Adrenal gland (tissue), 5 donors: ENCODE measurements at regions not wholly inside any gene's neighbourhood (a gene's known extent, or its start where the extent isn't known, plus 50 kb on each side); places are given as distances from the start of the nearest gene placed in this dataset.

Source experiments
- POLR2A ChIP-seq, 2 donors: fragments of 450-650 bp; IDR thresholded peaks; one replicate each; pipeline ENCODE4 v1.6.1; 2017; ENCODE audit warnings: antibody characterized with exemption in 2 of 2, mild to moderate bottlenecking in 2 of 2, moderate library complexity in 1 of 2
- TF ChIP-seq, protein P1 (sequence below), 6 experiments: fragments of 450-650 bp in 4 of 6; fragments of 200-600 bp in 2 of 6; sonication (generic) in 1 of 6; IDR thresholded peaks; 1 replicate in 5 of 6; 2 replicates in 1 of 6; pipeline versions ENCODE4 v1.5.1 to v1.8.0; 2016 to 2021; ENCODE audit warnings: antibody characterized with exemption in 6 of 6, mild to moderate bottlenecking in 2 of 6, moderate library complexity in 1 of 6
- donor health status: DM: no; HTN: no; CAD: no.

DNA sequence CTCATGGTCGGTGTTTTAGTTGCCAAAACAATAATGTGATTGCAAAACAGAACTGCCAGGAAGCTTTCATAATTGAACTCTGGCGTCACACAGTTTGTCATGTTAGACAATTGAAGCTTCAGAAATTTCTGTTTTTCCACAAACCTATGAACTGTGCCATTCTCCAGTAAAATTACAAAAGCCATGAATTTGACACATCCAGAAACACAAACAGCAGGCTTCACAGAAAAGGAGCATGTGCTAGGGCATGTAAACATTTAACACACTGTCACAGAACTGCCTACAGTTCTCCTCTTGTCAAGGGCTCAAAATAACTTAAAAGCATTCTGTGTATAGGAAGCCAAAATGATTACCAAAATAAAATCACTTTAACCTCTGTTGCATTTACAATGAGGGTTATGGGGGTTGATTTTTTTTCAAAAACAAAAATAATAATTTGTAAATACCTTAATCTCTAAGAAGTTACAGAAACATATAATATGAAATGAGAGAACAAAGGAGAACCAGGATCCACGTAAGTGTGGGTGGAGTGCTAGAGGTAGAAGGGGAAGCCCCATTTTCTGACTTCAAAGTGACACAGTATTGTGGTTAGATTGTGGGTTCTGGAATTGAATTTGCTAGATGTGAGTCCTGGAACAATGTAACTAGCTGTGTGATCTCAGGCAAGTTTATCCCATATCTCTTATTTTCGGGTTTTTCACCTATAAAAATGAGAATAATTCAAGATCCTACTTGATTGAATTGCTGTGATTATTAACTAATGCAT is 295.0 kb downstream of the CENPC start:
- TF ChIP-seq, protein P1, sequence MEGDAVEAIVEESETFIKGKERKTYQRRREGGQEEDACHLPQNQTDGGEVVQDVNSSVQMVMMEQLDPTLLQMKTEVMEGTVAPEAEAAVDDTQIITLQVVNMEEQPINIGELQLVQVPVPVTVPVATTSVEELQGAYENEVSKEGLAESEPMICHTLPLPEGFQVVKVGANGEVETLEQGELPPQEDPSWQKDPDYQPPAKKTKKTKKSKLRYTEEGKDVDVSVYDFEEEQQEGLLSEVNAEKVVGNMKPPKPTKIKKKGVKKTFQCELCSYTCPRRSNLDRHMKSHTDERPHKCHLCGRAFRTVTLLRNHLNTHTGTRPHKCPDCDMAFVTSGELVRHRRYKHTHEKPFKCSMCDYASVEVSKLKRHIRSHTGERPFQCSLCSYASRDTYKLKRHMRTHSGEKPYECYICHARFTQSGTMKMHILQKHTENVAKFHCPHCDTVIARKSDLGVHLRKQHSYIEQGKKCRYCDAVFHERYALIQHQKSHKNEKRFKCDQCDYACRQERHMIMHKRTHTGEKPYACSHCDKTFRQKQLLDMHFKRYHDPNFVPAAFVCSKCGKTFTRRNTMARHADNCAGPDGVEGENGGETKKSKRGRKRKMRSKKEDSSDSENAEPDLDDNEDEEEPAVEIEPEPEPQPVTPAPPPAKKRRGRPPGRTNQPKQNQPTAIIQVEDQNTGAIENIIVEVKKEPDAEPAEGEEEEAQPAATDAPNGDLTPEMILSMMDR (IDR thresholded peaks at IDR 0.05), result no peak
- TF ChIP-seq POLR2A (IDR thresholded peaks at IDR 0.05), result no peak
